ENCODE measurements at regions not wholly inside any gene's neighbourhood (a gene's known extent, or its start where the extent isn't known, plus 50 kb on each side); places are given as distances from the start of the nearest gene placed in this dataset.

DNA sequence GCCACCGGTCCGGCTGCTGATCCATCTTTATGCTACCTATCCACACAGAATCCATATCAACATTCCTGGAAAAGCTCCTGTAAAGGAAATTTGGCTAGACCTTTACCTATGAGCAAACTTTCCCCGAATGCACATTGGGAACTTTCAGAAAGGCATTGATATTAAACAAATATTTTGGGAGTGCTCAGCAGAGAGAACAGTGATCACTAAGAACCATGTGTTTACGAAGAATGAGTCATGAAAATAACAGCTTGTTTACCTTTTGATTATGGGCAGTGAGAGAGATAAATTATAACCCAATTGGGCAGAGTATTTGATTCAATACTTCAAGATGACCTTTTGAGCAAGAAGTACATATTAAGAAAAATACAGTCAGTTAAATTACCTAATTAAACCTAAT, 189.7 kb upstream of the CDH2 start:
- TF ChIP-seq CTCF (IDR thresholded peaks at IDR 0.05; ENCODE audit: control extremely low read depth in 1 of 3, insufficient read depth in 1 of 3, low read depth in 1 of 3, low read length in 3 of 3) (no peak), CBX5 (IDR thresholded peaks at IDR 0.05; ENCODE audit: low read depth, low read length) (no peak), GABPA (IDR thresholded peaks at IDR 0.05; ENCODE audit: borderline replicate concordance, insufficient read depth, low read length) (no peak), POLR2A (IDR thresholded peaks at IDR 0.05; ENCODE audit: control extremely low read depth in 1 of 2, low read depth in 2 of 2, low read length in 2 of 2) (no peak), SRF (IDR thresholded peaks at IDR 0.05; ENCODE audit: low read depth, low read length) (no peak), SP2 (IDR thresholded peaks at IDR 0.05; ENCODE audit: low read length) (no peak), EP300 (IDR thresholded peaks at IDR 0.05; ENCODE audit: borderline replicate concordance in 1 of 2, low read depth in 2 of 2, low read length in 2 of 2) (no peak), EZH2 (IDR thresholded peaks at IDR 0.05; ENCODE audit: low read depth, low read length, severe bottlenecking) (no peak), TAF1 (IDR thresholded peaks at IDR 0.05; ENCODE audit: low read depth, low read length) (no peak), CBX8 (IDR thresholded peaks at IDR 0.05; ENCODE audit: borderline replicate concordance, low read depth, low read length) (no peak), TAF7 (optimal IDR thresholded peaks at IDR 0.05; ENCODE audit: borderline replicate concordance, low read depth, low read length) (no peak), GTF2F1 (IDR thresholded peaks at IDR 0.05; ENCODE audit: borderline replicate concordance, low read depth, low read length) (no peak), TCF12 (IDR thresholded peaks at IDR 0.05; ENCODE audit: low read depth, low read length) (no peak), RAD21 (IDR thresholded peaks at IDR 0.05 in 1 of 2, conservative IDR thresholded peaks at IDR 0.05 in 1 of 2; ENCODE audit: low read depth in 2 of 2, low read length in 2 of 2) (no peak)
